COLO668 (cell line): ENCODE measurements at regions not wholly inside any gene's neighbourhood (a gene's known extent, or its start where the extent isn't known, plus 50 kb on each side); places are given as distances from the start of the nearest gene placed in this dataset.
"Not testable (repeated sequence)": the region's sequence is repeated elsewhere in the genome, so short reads cannot be mapped to it uniquely, and the experiment has no call there.

Experiments used
- DNase-seq: peaks from one replicate; lab custom pipeline; 2025; ENCODE audit not compliant: unreplicated experiment; lab: John Stamatoyannopoulos, UW

- no peak for DNase-seq
Measured at GRCh38 chr3:84666468-84666867, 292.3 kb upstream of the CADM2 start.

- no peak for DNase-seq
Measured at GRCh38 chr3:84679211-84679610, 279.6 kb upstream of the CADM2 start.

- DNase-seq: no peak
Measured at GRCh38 chr3:84680700-84681099, 278.1 kb upstream of the CADM2 start.

- no peak for DNase-seq
Measured at GRCh38 chr3:84683493-84683892, 275.3 kb upstream of the CADM2 start.

- DNase-seq: no peak
Measured at GRCh38 chr3:84685467-84685866, 273.3 kb upstream of the CADM2 start.

- DNase-seq: no peak
Measured at GRCh38 chr3:84692261-84692660, 266.5 kb upstream of the CADM2 start.

- DNase-seq: not testable (repeated sequence)
Measured at GRCh38 chr3:84710288-84710687, 248.5 kb upstream of the CADM2 start.

GRCh38 chr3:84717894-84718293 lies 240.9 kb upstream of the CADM2 start:
- DNase-seq: no peak

- DNase-seq: peak; percentile 54
Measured at GRCh38 chr3:84724877-84725276, 233.9 kb upstream of the CADM2 start.

- no peak for DNase-seq
Measured at GRCh38 chr3:84727616-84728015, 231.2 kb upstream of the CADM2 start.

- not testable (repeated sequence) for DNase-seq
Measured at GRCh38 chr3:84734731-84735130, 224.1 kb upstream of the CADM2 start.

- DNase-seq: no peak
Measured at GRCh38 chr3:84738086-84738485, 220.7 kb upstream of the CADM2 start.

GRCh38 chr3:84742915-84743425 lies 215.8 kb upstream of the CADM2 start:
- no peak for DNase-seq

- no peak for DNase-seq
Measured at GRCh38 chr3:84744130-84744529, 214.7 kb upstream of the CADM2 start.

GRCh38 chr3:84755860-84756259 lies 202.9 kb upstream of the CADM2 start:
- no peak for DNase-seq

GRCh38 chr3:84759361-84759760 lies 199.4 kb upstream of the CADM2 start:
- DNase-seq: no peak

- no peak for DNase-seq
Measured at GRCh38 chr3:84772841-84773240, 185.9 kb upstream of the CADM2 start.

GRCh38 chr3:84783281-84783680 lies 175.5 kb upstream of the CADM2 start:
- DNase-seq: no peak

- DNase-seq: no peak
Measured at GRCh38 chr3:84789961-84790360, 168.8 kb upstream of the CADM2 start.

GRCh38 chr3:84806958-84807357 lies 151.8 kb upstream of the CADM2 start:
- DNase-seq: no peak

- no peak for DNase-seq
Measured at GRCh38 chr3:84820126-84820525, 138.7 kb upstream of the CADM2 start.

GRCh38 chr3:84820906-84821305 lies 137.9 kb upstream of the CADM2 start:
- DNase-seq: no peak

GRCh38 chr3:84825817-84826216 lies 133.0 kb upstream of the CADM2 start:
- no peak for DNase-seq

GRCh38 chr3:84830476-84830875 lies 128.3 kb upstream of the CADM2 start:
- DNase-seq: no peak
